MM.1S (cell line): ENCODE measurements at regions not wholly inside any gene's neighbourhood (a gene's known extent, or its start where the extent isn't known, plus 50 kb on each side); places are given as distances from the start of the nearest gene placed in this dataset.

Source experiments
- DNase-seq: peaks from one replicate; pipeline ENCODE4 v3.0.0-alpha.2; 2015
- H2AFZ ChIP-seq: fragments of 300-600 bp; sonication (generic); 2 replicates; pipeline ENCODE4 v1.6.0; 2016; ENCODE audit warnings: antibody characterized with exemption, low read length
- H3F3A ChIP-seq: fragments of 300-600 bp; sonication (generic); 2 replicates; pipeline ENCODE4 v1.6.1; 2016; ENCODE audit warnings: mild to moderate bottlenecking, antibody characterized with exemption, low read length, moderate library complexity, mixed read lengths; ENCODE audit not compliant: insufficient read depth
- H3K27ac ChIP-seq: fragments of 300-600 bp; sonication (generic); 2 replicates; pipeline ENCODE4 v1.5.1; 2016; ENCODE audit warnings: mild to moderate bottlenecking, low read length
- H3K27me3 ChIP-seq: fragments of 300-600 bp; sonication (generic); replicated peaks from 2 replicates; pipeline ENCODE4 v1.6.0; 2016; ENCODE audit warnings: low read length; ENCODE audit not compliant: insufficient read depth
- H3K36me3 ChIP-seq: fragments of 300-600 bp; sonication (generic); replicated peaks from 2 replicates; pipeline ENCODE4 v1.6.1; 2016; ENCODE audit warnings: mild to moderate bottlenecking, low read length, mixed read lengths; ENCODE audit not compliant: insufficient read depth
- H3K4me1 ChIP-seq: fragments of 300-600 bp; sonication (generic); 2 replicates; pipeline ENCODE4 v1.6.1; 2016; ENCODE audit warnings: low read length, mixed read lengths
- H3K4me2 ChIP-seq: fragments of 300-600 bp; sonication (generic); 2 replicates; pipeline ENCODE4 v1.6.0; 2016; ENCODE audit warnings: low read depth, low read length
- H3K4me3 ChIP-seq: fragments of 300-600 bp; sonication (generic); 2 replicates; pipeline ENCODE4 v1.5.1; 2016; ENCODE audit warnings: low read length, mixed read lengths
- H3K79me2 ChIP-seq: fragments of 300-600 bp; sonication (generic); 2 replicates; pipeline ENCODE4 v1.6.1; 2016; ENCODE audit warnings: mixed run types, low read length, mixed read lengths
- H3K9ac ChIP-seq: fragments of 300-600 bp; sonication (generic); 2 replicates; pipeline ENCODE4 v1.6.1; 2016; ENCODE audit warnings: low read length, mixed read lengths
- H3K9me2 ChIP-seq: fragments of 300-600 bp; sonication (generic); replicated peaks from 2 replicates; pipeline ENCODE4 v1.6.1; 2016; ENCODE audit warnings: mild to moderate bottlenecking, low read length, mixed read lengths; ENCODE audit not compliant: insufficient read depth
- H3K9me3 ChIP-seq: fragments of 300-600 bp; sonication (generic); replicated peaks from 2 replicates; pipeline ENCODE4 v1.6.1; 2016; ENCODE audit warnings: mild to moderate bottlenecking, low read length, mixed read lengths; ENCODE audit not compliant: insufficient read depth
- H4K20me1 ChIP-seq: fragments of 300-600 bp; sonication (generic); 2 replicates; pipeline ENCODE4 v1.6.1; 2016; ENCODE audit warnings: mild to moderate bottlenecking, low read length, moderate library complexity, mixed read lengths; ENCODE audit not compliant: insufficient read depth
- EZH2 ChIP-seq: fragments of 300-600 bp; sonication (generic); optimal IDR thresholded peaks from 2 replicates; pipeline ENCODE3; 2017; ENCODE audit warnings: low read depth, mild to moderate bottlenecking, antibody characterized with exemption, low read length, mixed read lengths
- EZH2phosphoT487 ChIP-seq: fragments of 300-600 bp; sonication (generic); IDR thresholded peaks from 2 replicates; pipeline ENCODE4 v1.6.1; 2018; ENCODE audit warnings: antibody characterized with exemption, low read length
- TF ChIP-seq, protein P1 (sequence below): fragments of 300-600 bp; sonication (generic); IDR thresholded peaks from 2 replicates; pipeline ENCODE4 v1.5.1; 2016; ENCODE audit warnings: antibody characterized with exemption, low read length, mixed read lengths

DNA sequence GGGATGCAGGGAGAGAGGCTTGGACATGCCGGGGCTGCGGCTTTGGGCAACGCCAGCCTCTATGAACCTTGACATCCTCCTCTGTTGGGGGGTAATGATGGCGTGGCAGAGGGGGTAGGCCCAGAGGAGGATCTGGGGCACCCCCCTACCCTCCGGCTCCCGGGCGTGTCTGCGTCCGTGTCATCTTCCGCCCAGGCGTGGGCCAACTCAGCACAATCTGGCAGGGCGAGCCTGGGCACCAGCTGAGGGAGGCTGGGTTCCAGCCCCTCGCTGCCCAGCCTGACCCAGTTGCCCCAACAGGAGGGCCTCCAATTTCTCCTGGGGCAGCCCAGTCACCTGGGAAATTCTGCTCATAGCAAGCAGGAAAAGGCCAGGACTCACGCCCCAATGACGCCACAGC, 62.9 kb upstream of the IL17B start:
- Histone ChIP-seq H3K4me3 (no peak overlapping the region), H3K36me3 (no peaks in the 10 kb centered on the region), H3F3A (no peaks in the 10 kb centered on the region), H3K9me2 (no peaks in the 10 kb centered on the region), H4K20me1 (no peaks in the 10 kb centered on the region), H3K9me3 (no peaks in the 10 kb centered on the region), H2AFZ (no peak overlapping the region), H3K4me1 (no peaks in the 10 kb centered on the region), H3K4me2 (no peak overlapping the region), H3K27me3 (no peaks in the 10 kb centered on the region), H3K27ac (no peak overlapping the region), H3K79me2 (no peaks in the 10 kb centered on the region), H3K9ac (no peak overlapping the region)
- no peak for TF ChIP-seq EZH2
- DNase-seq: no peak

DNA sequence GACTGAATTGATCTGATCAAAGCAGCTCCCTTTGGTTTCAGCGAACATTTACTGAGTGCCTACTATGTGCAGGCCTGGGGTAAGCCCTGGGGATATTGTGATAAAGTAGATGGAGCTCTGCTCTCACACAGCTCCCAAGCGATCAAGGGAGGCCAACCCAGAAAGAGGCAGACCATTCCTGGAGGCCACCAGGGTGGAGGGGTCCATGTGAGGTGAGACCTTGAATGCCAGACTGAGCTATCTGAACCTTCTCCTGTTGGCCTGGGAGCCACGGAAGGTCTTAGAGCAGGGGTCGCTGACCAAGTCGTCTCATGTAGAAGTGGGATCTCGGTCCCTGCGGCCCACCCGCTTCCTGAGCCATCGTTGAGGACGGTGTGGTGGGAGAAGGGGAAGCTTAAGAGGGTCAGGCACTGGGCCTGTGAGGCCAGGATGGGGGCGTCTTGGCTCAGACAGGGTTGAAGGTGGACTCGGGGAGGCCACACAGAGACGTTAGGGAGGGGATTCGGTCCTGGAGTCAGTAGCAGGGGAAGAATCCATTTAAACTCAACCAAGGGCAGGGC, 62.2 kb upstream of the IL17B start:
- no peaks in the 10 kb centered on the region for H3K79me2 ChIP-seq
- H3K36me3 ChIP-seq: no peaks in the 10 kb centered on the region
- no peak overlapping the region for H3K9ac ChIP-seq
- no peaks in the 10 kb centered on the region for H3K9me2 ChIP-seq
- no peak for DNase-seq
- no peak overlapping the region for H3K4me2 ChIP-seq
- H3F3A ChIP-seq: no peaks in the 10 kb centered on the region
- H3K27me3 ChIP-seq: no peaks in the 10 kb centered on the region
- H3K4me1 ChIP-seq: no peaks in the 10 kb centered on the region
- no peak overlapping the region for H2AFZ ChIP-seq
- H3K4me3 ChIP-seq: no peak overlapping the region
- TF ChIP-seq, protein P1, sequence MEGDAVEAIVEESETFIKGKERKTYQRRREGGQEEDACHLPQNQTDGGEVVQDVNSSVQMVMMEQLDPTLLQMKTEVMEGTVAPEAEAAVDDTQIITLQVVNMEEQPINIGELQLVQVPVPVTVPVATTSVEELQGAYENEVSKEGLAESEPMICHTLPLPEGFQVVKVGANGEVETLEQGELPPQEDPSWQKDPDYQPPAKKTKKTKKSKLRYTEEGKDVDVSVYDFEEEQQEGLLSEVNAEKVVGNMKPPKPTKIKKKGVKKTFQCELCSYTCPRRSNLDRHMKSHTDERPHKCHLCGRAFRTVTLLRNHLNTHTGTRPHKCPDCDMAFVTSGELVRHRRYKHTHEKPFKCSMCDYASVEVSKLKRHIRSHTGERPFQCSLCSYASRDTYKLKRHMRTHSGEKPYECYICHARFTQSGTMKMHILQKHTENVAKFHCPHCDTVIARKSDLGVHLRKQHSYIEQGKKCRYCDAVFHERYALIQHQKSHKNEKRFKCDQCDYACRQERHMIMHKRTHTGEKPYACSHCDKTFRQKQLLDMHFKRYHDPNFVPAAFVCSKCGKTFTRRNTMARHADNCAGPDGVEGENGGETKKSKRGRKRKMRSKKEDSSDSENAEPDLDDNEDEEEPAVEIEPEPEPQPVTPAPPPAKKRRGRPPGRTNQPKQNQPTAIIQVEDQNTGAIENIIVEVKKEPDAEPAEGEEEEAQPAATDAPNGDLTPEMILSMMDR: no peak
- no peak for TF ChIP-seq EZH2phosphoT487
- TF ChIP-seq EZH2: no peak
- H4K20me1 ChIP-seq: no peaks in the 10 kb centered on the region
- H3K27ac ChIP-seq: no peak overlapping the region
- no peaks in the 10 kb centered on the region for H3K9me3 ChIP-seq

DNA sequence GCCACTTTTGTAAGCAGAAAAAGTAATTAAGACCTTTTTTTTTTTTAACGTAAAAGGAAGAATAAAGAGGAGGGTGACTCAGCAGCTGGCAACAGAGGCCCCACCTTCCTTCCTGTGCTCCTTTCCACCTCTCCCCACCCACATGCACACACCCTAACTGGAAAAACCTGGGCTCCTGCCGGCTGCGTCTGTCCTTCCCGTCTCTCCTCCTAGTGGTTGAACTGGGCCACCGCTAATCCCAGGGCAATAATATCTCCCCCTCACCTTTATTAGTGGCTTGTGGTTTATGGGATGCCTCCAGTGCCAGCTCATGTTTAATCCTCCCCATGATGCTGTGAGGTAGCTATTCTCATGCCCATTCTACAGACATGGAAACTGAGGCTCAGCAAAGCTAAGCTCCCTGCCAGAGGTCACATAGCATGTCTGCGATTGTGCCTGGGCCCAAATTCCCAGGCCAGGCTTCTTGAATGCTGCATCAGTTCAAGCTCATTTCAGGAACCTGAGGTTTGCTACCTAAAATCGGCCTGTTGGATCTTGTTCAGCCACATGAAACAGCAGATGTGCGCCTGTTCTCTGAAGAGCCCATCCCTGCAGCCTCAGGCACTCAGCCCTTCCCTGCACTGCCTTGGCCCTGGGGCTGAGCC, 60.9 kb upstream of the IL17B start:
- no peak overlapping the region for H2AFZ ChIP-seq
- no peak overlapping the region for H3K4me2 ChIP-seq
- no peaks in the 10 kb centered on the region for H3K27me3 ChIP-seq
- no peak overlapping the region for H3K4me3 ChIP-seq
- no peaks in the 10 kb centered on the region for H3F3A ChIP-seq
- no peaks in the 10 kb centered on the region for H3K4me1 ChIP-seq
- no peaks in the 10 kb centered on the region for H3K36me3 ChIP-seq
- no peaks in the 10 kb centered on the region for H3K79me2 ChIP-seq
- H3K9me3 ChIP-seq: no peaks in the 10 kb centered on the region
- no peaks in the 10 kb centered on the region for H4K20me1 ChIP-seq
- no peaks in the 10 kb centered on the region for H3K9me2 ChIP-seq
- DNase-seq: no peak
- H3K9ac ChIP-seq: no peak overlapping the region
- TF ChIP-seq EZH2phosphoT487 (no peak), EZH2 (no peak)
- TF ChIP-seq, protein P1: no peak
- no peak overlapping the region for H3K27ac ChIP-seq

DNA sequence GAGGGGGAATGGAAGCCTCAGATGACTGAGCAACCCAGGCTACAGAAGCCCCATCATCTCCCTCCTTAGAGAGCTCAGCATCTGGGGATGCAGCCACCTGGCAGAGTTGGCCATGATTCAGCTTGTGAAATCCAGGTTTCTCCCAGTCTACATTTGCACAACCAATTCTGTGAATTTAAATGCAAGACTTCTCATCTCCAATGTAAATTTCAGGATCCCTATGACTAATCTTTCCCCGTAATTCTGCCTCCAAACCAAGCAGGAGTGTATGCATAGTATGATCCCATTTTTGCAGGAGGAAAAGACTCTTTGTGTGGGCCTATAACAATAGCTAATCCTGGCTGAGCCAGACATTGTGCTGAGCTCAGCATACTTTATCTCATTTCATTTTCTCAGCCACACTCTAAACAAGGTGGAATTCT, 59.6 kb upstream of the IL17B start:
- no peaks in the 10 kb centered on the region for H3K4me1 ChIP-seq
- DNase-seq: no peak
- no peaks in the 10 kb centered on the region for H3K9me3 ChIP-seq
- H2AFZ ChIP-seq: no peak overlapping the region
- no peak overlapping the region for H3K4me3 ChIP-seq
- TF ChIP-seq EZH2: no peak
- TF ChIP-seq, protein P1: no peak
- TF ChIP-seq EZH2phosphoT487: no peak
- H3F3A ChIP-seq: no peaks in the 10 kb centered on the region
- no peaks in the 10 kb centered on the region for H3K36me3 ChIP-seq
- no peaks in the 10 kb centered on the region for H4K20me1 ChIP-seq
- no peaks in the 10 kb centered on the region for H3K27me3 ChIP-seq
- no peak overlapping the region for H3K4me2 ChIP-seq
- no peak overlapping the region for H3K27ac ChIP-seq
- no peak overlapping the region for H3K9ac ChIP-seq
- H3K79me2 ChIP-seq: no peaks in the 10 kb centered on the region
- no peaks in the 10 kb centered on the region for H3K9me2 ChIP-seq
